DND-41 (cell line): ENCODE measurements at regions not wholly inside any gene's neighbourhood (a gene's known extent, or its start where the extent isn't known, plus 50 kb on each side); places are given as distances from the start of the nearest gene placed in this dataset.

Experiments
- EZH2 ChIP-seq: IDR thresholded peaks from 3 replicates; pipeline ENCODE4 v1.6.1; 2012; ENCODE audit warnings: borderline replicate concordance, low read depth, mild to moderate bottlenecking, moderate library complexity, low read length, inconsistent platforms; ENCODE audit not compliant: severe bottlenecking
- TF ChIP-seq, protein P1 (sequence below): IDR thresholded peaks from 2 replicates; pipeline ENCODE4 v1.5.1; 2012; ENCODE audit warnings: borderline replicate concordance, low read length, moderate library complexity, mild to moderate bottlenecking; ENCODE audit not compliant: poor library complexity, severe bottlenecking; ENCODE audit errors: extremely low read depth

DNA sequence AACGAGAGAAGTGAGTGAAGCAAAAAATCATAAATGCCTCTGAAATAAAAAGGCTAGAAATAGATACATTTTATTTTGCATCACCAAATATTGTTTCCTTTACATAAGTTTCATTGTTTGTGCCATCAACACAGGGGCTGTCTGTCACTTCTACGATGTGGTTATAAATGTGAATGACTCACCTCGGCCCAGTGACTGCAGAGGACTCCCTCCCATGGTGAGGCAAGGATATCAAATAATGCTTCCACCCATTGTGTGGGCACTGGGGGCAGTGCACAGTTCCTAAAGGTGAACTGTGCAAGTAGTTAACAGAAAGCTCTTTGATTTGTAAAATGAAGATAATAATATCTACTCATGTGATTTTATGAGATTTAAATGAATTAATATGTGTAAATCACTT, 230.3 kb upstream of the NEIL3 start:
- TF ChIP-seq, protein P1, sequence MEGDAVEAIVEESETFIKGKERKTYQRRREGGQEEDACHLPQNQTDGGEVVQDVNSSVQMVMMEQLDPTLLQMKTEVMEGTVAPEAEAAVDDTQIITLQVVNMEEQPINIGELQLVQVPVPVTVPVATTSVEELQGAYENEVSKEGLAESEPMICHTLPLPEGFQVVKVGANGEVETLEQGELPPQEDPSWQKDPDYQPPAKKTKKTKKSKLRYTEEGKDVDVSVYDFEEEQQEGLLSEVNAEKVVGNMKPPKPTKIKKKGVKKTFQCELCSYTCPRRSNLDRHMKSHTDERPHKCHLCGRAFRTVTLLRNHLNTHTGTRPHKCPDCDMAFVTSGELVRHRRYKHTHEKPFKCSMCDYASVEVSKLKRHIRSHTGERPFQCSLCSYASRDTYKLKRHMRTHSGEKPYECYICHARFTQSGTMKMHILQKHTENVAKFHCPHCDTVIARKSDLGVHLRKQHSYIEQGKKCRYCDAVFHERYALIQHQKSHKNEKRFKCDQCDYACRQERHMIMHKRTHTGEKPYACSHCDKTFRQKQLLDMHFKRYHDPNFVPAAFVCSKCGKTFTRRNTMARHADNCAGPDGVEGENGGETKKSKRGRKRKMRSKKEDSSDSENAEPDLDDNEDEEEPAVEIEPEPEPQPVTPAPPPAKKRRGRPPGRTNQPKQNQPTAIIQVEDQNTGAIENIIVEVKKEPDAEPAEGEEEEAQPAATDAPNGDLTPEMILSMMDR: no peak
- TF ChIP-seq EZH2: no peak
